Mesenchymal stem cell (in vitro differentiated cells and primary cell): ENCODE measurements at regions not wholly inside any gene's neighbourhood (a gene's known extent, or its start where the extent isn't known, plus 50 kb on each side); places are given as distances from the start of the nearest gene placed in this dataset.

Experiments
- DNase-seq: peaks from one replicate; pipeline ENCODE4 v3.0.0-alpha.2; 2013
- H2AFZ ChIP-seq: one replicate; pipeline ENCODE4 v1.6.1; 2013; ENCODE audit warnings: low read depth, mild to moderate bottlenecking, control low read depth, inconsistent platforms, low read length, moderate library complexity
- H2AK5ac ChIP-seq: 2 replicates; pipeline ENCODE4 v1.6.1; 2013; ENCODE audit warnings: low read length, moderate library complexity, mild to moderate bottlenecking, inconsistent platforms; ENCODE audit not compliant: severe bottlenecking
- H2BK120ac ChIP-seq: one replicate; pipeline ENCODE4 v1.6.1; 2013; ENCODE audit warnings: low read depth, mild to moderate bottlenecking, inconsistent platforms, low read length, moderate library complexity
- H2BK12ac ChIP-seq, 2 experiments: one replicate each; pipeline ENCODE4 v1.6.1; 2013; ENCODE audit warnings: inconsistent platforms in 2 of 2, low read length in 2 of 2, mild to moderate bottlenecking in 2 of 2, moderate library complexity in 2 of 2, control low read depth in 1 of 2
- H2BK15ac ChIP-seq: one replicate; pipeline ENCODE4 v1.6.1; 2013; ENCODE audit warnings: mild to moderate bottlenecking, low read depth, inconsistent platforms; ENCODE audit not compliant: poor library complexity, severe bottlenecking
- H2BK5ac ChIP-seq: 2 replicates; pipeline ENCODE4 v1.6.1; 2013; ENCODE audit warnings: low read depth, mild to moderate bottlenecking, low read length, control low read depth, inconsistent platforms; ENCODE audit not compliant: poor library complexity, severe bottlenecking
- H3K14ac ChIP-seq, 2 experiments: one replicate each; pipeline ENCODE4 v1.6.1; 2013; ENCODE audit warnings: inconsistent platforms in 2 of 2, low read length in 2 of 2, control low read depth in 1 of 2, mild to moderate bottlenecking in 1 of 2, moderate library complexity in 1 of 2
- H3K18ac ChIP-seq, 2 experiments: one replicate each; pipeline ENCODE4 v1.6.1; 2013; ENCODE audit warnings: inconsistent platforms in 2 of 2, low read length in 2 of 2, control low read depth in 1 of 2, low read depth in 1 of 2, mild to moderate bottlenecking in 1 of 2
- H3K23ac ChIP-seq, 2 experiments: one replicate each; pipeline ENCODE4 v1.6.1; 2013; ENCODE audit warnings: inconsistent platforms in 2 of 2, low read length in 2 of 2, mild to moderate bottlenecking in 2 of 2, moderate library complexity in 2 of 2, control low read depth in 1 of 2
- H3K27ac ChIP-seq: 2 replicates; pipeline ENCODE4 v1.5.1; 2013; ENCODE audit warnings: mild to moderate bottlenecking, moderate library complexity, low read length, control low read depth, inconsistent platforms; ENCODE audit not compliant: poor library complexity, severe bottlenecking
- H3K27me3 ChIP-seq, 2 experiments: 2 replicates each; pipeline versions ENCODE4 v1.6.1 to v1.7.0; 2013; ENCODE audit warnings: low read length in 2 of 2, mild to moderate bottlenecking in 2 of 2, moderate library complexity in 2 of 2, control low read depth in 1 of 2, inconsistent platforms in 1 of 2; ENCODE audit not compliant: control insufficient read depth in 1 of 2, insufficient read depth in 1 of 2
- H3K36me3 ChIP-seq, 2 experiments: 2 replicates each; pipeline versions ENCODE4 v1.6.1 to v1.7.0; 2013; ENCODE audit warnings: low read length in 2 of 2, control low read depth in 1 of 2, inconsistent platforms in 1 of 2, low read depth in 1 of 2, mild to moderate bottlenecking in 1 of 2; ENCODE audit not compliant: insufficient read depth in 2 of 2, control insufficient read depth in 1 of 2
- H3K4ac ChIP-seq, 2 experiments: one replicate each; pipeline ENCODE4 v1.6.1; 2013; ENCODE audit warnings: inconsistent platforms in 2 of 2, low read length in 2 of 2, mild to moderate bottlenecking in 2 of 2, moderate library complexity in 2 of 2, control low read depth in 1 of 2, low read depth in 1 of 2
- H3K4me1 ChIP-seq: 2 replicates; pipeline ENCODE4 v1.6.1; 2013; ENCODE audit warnings: low read depth, low read length, control low read depth; ENCODE audit not compliant: control insufficient read depth, insufficient read depth
- H3K4me2 ChIP-seq: 2 replicates; pipeline ENCODE4 v1.6.1; 2013; ENCODE audit warnings: low read length, mild to moderate bottlenecking, inconsistent platforms; ENCODE audit not compliant: poor library complexity, severe bottlenecking
- H3K4me3 ChIP-seq, 2 experiments: 2 replicates each; pipeline versions ENCODE4 v1.5.1 to v1.7.0; 2013; ENCODE audit warnings: low read length in 2 of 2, mild to moderate bottlenecking in 2 of 2, control low read depth in 1 of 2, low read depth in 1 of 2; ENCODE audit not compliant: insufficient read depth in 1 of 2
- H3K79me1 ChIP-seq: replicated peaks from 2 replicates; pipeline ENCODE4 v1.6.1; 2013; ENCODE audit warnings: mild to moderate bottlenecking, control low read depth, low read length, inconsistent platforms; ENCODE audit not compliant: poor library complexity, severe bottlenecking
- H3K9ac ChIP-seq: 2 replicates; pipeline ENCODE4 v1.7.0; 2013; ENCODE audit warnings: mild to moderate bottlenecking, low read length, moderate library complexity
- H3K9me3 ChIP-seq: 2 replicates; pipeline ENCODE4 v1.7.0; 2013; ENCODE audit warnings: mild to moderate bottlenecking, low read length; ENCODE audit not compliant: control insufficient read depth
- H4K8ac ChIP-seq: one replicate; pipeline ENCODE4 v1.6.1; 2013; ENCODE audit warnings: inconsistent platforms, mild to moderate bottlenecking, low read length, moderate library complexity
- H4K91ac ChIP-seq: one replicate; pipeline ENCODE4 v1.6.1; 2013; ENCODE audit warnings: mild to moderate bottlenecking, low read length, inconsistent platforms
- WGBS: methylation state at CpG from one replicate; pipeline ENCODE4 v1.1.7; 2013; ENCODE audit warnings: mixed read lengths; 5-methylcytosine and 5-hydroxymethylcytosine counted together

DNA sequence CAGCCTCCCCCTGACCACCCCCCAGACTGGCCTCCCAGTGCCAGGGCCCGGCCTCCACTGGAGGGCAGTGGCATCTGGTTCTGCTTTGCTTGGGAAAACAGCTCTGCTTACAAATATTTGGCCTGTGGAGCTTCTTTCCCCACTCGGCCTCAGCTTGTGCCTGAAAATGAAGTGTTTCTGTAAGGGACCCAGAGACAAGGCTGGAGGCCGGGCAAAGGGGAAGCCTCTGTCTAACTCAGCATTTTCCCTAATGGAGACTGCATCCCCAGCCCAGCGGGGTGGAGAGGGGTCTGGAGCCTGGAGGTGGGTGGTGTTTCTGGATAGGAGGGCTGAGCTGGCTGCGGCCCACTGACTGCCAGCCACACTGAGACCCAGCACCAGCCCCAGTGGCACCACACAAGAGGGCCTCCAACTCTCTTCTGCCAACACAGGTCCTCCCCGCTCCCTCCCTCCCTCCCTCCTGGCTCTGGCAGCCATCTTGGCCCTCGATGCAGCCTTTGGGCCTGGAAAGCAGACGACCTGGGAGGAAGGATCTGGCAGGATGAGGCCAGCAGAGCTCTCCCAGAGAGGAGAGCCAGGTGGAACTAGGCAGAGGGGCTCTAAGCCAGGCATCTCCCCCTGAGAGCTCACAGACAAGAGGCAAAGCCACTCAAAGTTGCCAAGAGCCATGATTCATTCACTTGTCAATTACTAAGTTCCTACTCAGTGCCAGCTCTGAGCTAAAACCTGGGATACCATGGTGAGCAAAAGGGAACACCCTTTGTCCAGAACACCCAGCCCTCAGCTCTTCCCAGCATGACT, 77.1 kb upstream of the CD82 start:
- Histone ChIP-seq H2BK5ac (no peak overlapping the region), H3K4ac (no peak overlapping the region), H3K4me3 (no peak overlapping the region), H3K79me1 (no peaks in the 10 kb centered on the region), H2AK5ac (no peak overlapping the region), H3K14ac (no peak overlapping the region), H2BK15ac (no peak overlapping the region), H3K36me3 (no peaks in the 10 kb centered on the region), H2AFZ (no peak overlapping the region), H4K91ac (no peak overlapping the region), H3K4me1 (no peaks in the 10 kb centered on the region), H3K9me3 (peaks cover 4% of the 10 kb centered on the region), H3K23ac (no peak overlapping the region), H3K18ac (no peak overlapping the region), H3K9ac (no peak overlapping the region), H2BK120ac (no peak overlapping the region), H3K4me2 (no peak overlapping the region), H3K27ac (no peak overlapping the region), H3K27me3 (peaks cover 36 to 63% of the 10 kb centered on the region in 2 experiments), H2BK12ac (no peak overlapping the region), H4K8ac (no peak overlapping the region)
- no peak for DNase-seq
- WGBS: 71% methylated on average over 5 of the region's 8 CpGs

DNA sequence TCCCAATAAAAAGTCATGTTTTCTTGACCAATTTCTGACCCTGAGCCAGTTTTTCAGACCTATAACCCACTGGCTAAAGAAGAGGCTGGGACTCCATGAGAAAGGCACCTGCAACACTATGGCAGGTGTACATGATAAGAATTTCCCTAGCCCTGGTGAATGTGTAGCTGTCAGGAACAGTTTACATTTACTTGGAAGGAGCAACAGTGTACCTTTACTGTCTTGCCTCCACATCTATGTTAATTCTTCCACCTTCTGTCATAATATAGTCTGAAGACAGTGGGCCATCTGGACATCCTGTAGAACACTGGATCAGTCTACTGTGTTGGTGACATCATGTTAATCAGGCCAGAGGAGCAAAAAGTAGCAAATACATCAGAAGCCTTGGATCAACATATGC, 72.1 kb upstream of the CD82 start:
- Histone ChIP-seq H4K8ac (no peak overlapping the region), H3K36me3 (no peaks in the 10 kb centered on the region), H3K14ac (no peak overlapping the region), H2BK12ac (no peak overlapping the region), H2BK5ac (no peak overlapping the region), H3K27me3 (peaks cover 49 to 75% of the 10 kb centered on the region in 2 experiments), H2BK120ac (no peak overlapping the region), H3K4ac (no peak overlapping the region), H2BK15ac (no peak overlapping the region), H3K23ac (no peak overlapping the region), H3K18ac (no peak overlapping the region), H3K9ac (no peak overlapping the region), H3K4me2 (no peak overlapping the region), H2AK5ac (no peak overlapping the region), H3K9me3 (no peaks in the 10 kb centered on the region), H4K91ac (no peak overlapping the region), H3K4me3 (no peak overlapping the region), H2AFZ (no peak overlapping the region), H3K79me1 (no peaks in the 10 kb centered on the region), H3K27ac (no peak overlapping the region), H3K4me1 (no peaks in the 10 kb centered on the region)
- DNase-seq: no peak

DNA sequence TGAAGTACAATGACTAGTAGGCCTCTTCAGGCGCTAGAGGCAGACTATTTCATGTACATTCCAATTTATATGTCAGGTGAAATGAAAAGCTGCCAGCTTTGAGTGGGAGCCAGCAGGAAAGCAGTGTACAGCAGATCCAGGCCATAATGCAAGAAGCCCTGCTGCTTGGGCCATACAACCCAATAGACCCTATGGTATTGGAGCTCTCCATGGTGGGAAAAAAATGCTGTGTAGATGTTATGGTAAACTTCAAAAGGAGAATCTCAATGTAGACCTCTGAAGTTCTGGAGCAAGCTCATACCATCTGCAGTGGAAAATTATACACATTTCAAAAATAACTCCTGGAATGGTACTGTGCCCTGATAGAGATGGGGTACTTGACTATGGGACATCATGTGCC, 71.5 kb upstream of the CD82 start:
- H3K9ac ChIP-seq: no peak overlapping the region
- no peak overlapping the region for H3K4ac ChIP-seq
- H4K8ac ChIP-seq: no peak overlapping the region
- no peak overlapping the region for H3K4me2 ChIP-seq
- H3K9me3 ChIP-seq: no peaks in the 10 kb centered on the region
- H3K23ac ChIP-seq: no peak overlapping the region
- no peaks in the 10 kb centered on the region for H3K4me1 ChIP-seq
- H3K36me3 ChIP-seq: no peaks in the 10 kb centered on the region
- no peak overlapping the region for H2BK15ac ChIP-seq
- no peak overlapping the region for H2AK5ac ChIP-seq
- H3K18ac ChIP-seq: no peak overlapping the region
- H2BK120ac ChIP-seq: no peak overlapping the region
- H4K91ac ChIP-seq: no peak overlapping the region
- H2BK12ac ChIP-seq: no peak overlapping the region
- no peak overlapping the region for H3K4me3 ChIP-seq
- H3K27me3 ChIP-seq: peaks cover 51 to 71% of the 10 kb centered on the region in 2 experiments
- H2BK5ac ChIP-seq: no peak overlapping the region
- DNase-seq: no peak
- no peaks in the 10 kb centered on the region for H3K79me1 ChIP-seq
- H3K14ac ChIP-seq: no peak overlapping the region
- no peak overlapping the region for H2AFZ ChIP-seq
- WGBS: 78% methylated on average over 1 of the region's 1 CpG
- no peak overlapping the region for H3K27ac ChIP-seq

DNA sequence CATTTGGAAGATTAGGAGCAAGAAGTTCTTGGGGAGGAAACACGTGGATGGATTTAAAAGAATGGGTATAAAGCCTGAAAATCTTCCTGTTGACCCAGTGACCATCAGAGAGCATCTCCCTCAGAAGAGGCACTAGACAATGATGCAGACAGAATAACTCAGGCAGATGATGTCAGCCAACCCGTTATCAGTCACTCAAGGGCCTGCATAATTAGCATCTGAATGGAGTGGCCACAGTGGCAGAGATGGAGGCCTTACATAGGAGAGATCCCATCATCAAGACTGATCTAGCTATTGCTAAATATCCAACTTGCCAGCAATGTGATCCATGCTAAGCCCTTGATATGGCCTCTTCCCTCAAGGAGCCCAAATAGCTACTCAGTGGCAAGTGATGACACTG, 70.7 kb upstream of the CD82 start:
- Histone ChIP-seq H3K9me3 (no peaks in the 10 kb centered on the region), H3K23ac (no peak overlapping the region), H3K4ac (no peak overlapping the region), H2BK5ac (no peak overlapping the region), H3K27ac (no peak overlapping the region), H3K9ac (no peak overlapping the region), H3K36me3 (no peaks in the 10 kb centered on the region), H2AK5ac (no peak overlapping the region), H4K8ac (no peak overlapping the region), H2BK15ac (no peak overlapping the region), H2AFZ (no peak overlapping the region), H2BK12ac (no peak overlapping the region), H3K27me3 (peaks cover 46 to 63% of the 10 kb centered on the region in 2 experiments), H3K4me1 (no peaks in the 10 kb centered on the region), H3K14ac (no peak overlapping the region), H3K4me3 (no peak overlapping the region), H2BK120ac (no peak overlapping the region), H3K4me2 (no peak overlapping the region), H3K79me1 (no peaks in the 10 kb centered on the region), H3K18ac (no peak overlapping the region), H4K91ac (no peak overlapping the region)
- no peak for DNase-seq
- 67% methylated on average over 1 of the region's 2 CpGs for WGBS
